NT2/D1 (cell line): ENCODE measurements at regions not wholly inside any gene's neighbourhood (a gene's known extent, or its start where the extent isn't known, plus 50 kb on each side); places are given as distances from the start of the nearest gene placed in this dataset.

Experiments used
- DNase-seq: peaks from one replicate; pipeline ENCODE4 v3.0.0-alpha.2; 2011; ENCODE audit warnings: low read depth, low spot score
- H3K27me3 ChIP-seq: 2 replicates; pipeline ENCODE4 v1.6.0; 2011; ENCODE audit warnings: mild to moderate bottlenecking; ENCODE audit not compliant: insufficient read length, insufficient read depth
- H3K36me3 ChIP-seq: 2 replicates; pipeline ENCODE4 v1.6.1; 2011; ENCODE audit warnings: mild to moderate bottlenecking, low read length, mixed read lengths; ENCODE audit not compliant: insufficient read depth, insufficient read length
- H3K4me1 ChIP-seq: 2 replicates; pipeline ENCODE4 v1.5.1; 2011; ENCODE audit not compliant: insufficient read depth, insufficient read length
- H3K4me3 ChIP-seq: 2 replicates; pipeline ENCODE4 v1.5.1; 2011; ENCODE audit warnings: low read depth; ENCODE audit not compliant: insufficient read length
- H3K9ac ChIP-seq: 2 replicates; pipeline ENCODE4 v1.6.0; 2011; ENCODE audit warnings: low read depth; ENCODE audit not compliant: insufficient read length
- H3K9me3 ChIP-seq: 2 replicates; pipeline ENCODE4 v1.5.1; 2011; ENCODE audit warnings: mild to moderate bottlenecking, low read length; ENCODE audit not compliant: insufficient read depth
- SUZ12 ChIP-seq: IDR thresholded peaks from 2 replicates; pipeline ENCODE4 v1.6.1; 2011; ENCODE audit not compliant: insufficient read length, insufficient read depth; ENCODE audit errors: extremely low read depth
- YY1 ChIP-seq: IDR thresholded peaks from 2 replicates; pipeline ENCODE4 v1.6.1; 2011; ENCODE audit not compliant: insufficient read length, insufficient read depth
- ZNF274 ChIP-seq: IDR thresholded peaks from 2 replicates; pipeline ENCODE4 v1.6.1; 2011; ENCODE audit warnings: mild to moderate bottlenecking, low read depth, low read length

GRCh38 chr4:24196785-24197184 lies 306.9 kb upstream of the PPARGC1A start:
- Histone ChIP-seq H3K9ac (no peak overlapping the region), H3K9me3 (no peaks in the 10 kb centered on the region), H3K4me3 (no peak overlapping the region), H3K4me1 (no peaks in the 10 kb centered on the region), H3K36me3 (no peaks in the 10 kb centered on the region), H3K27me3 (no peaks in the 10 kb centered on the region)
- no peak for DNase-seq
- no peak for TF ChIP-seq SUZ12
- no peak for TF ChIP-seq YY1

GRCh38 chr4:24195991-24196736 lies 306.3 kb upstream of the PPARGC1A start:
- DNase-seq, result no peak
- no peak for TF ChIP-seq SUZ12
- no peak for TF ChIP-seq ZNF274
- TF ChIP-seq YY1, result no peak
- H3K36me3 ChIP-seq, result no peaks in the 10 kb centered on the region

GRCh38 chr4:24192018-24192641 lies 302.3 kb upstream of the PPARGC1A start:
- Histone ChIP-seq H3K27me3 (no peaks in the 10 kb centered on the region), H3K4me1 (no peaks in the 10 kb centered on the region), H3K4me3 (no peak overlapping the region), H3K9me3 (no peaks in the 10 kb centered on the region), H3K36me3 (no peaks in the 10 kb centered on the region), H3K9ac (no peak overlapping the region)
- DNase-seq, result no peak
- TF ChIP-seq YY1 (no peak), SUZ12 (no peak), ZNF274 (no peak)

More at GRCh38 chr4:24195991-24196736, 306.3 kb upstream of the PPARGC1A start:
- Histone ChIP-seq H3K9me3 (no peaks in the 10 kb centered on the region), H3K9ac (no peak overlapping the region), H3K4me3 (no peak overlapping the region), H3K4me1 (no peaks in the 10 kb centered on the region), H3K27me3 (no peaks in the 10 kb centered on the region)

- Histone ChIP-seq H3K4me1 (no peaks in the 10 kb centered on the region), H3K36me3 (no peaks in the 10 kb centered on the region), H3K27me3 (no peaks in the 10 kb centered on the region), H3K4me3 (no peak overlapping the region), H3K9me3 (no peaks in the 10 kb centered on the region), H3K9ac (no peak overlapping the region)
- no peak for DNase-seq
- TF ChIP-seq ZNF274 (no peak), SUZ12 (no peak), YY1 (no peak)
Observed at GRCh38 chr4:24190761-24191695, 301.2 kb upstream of the PPARGC1A start.

GRCh38 chr4:24188459-24188858 lies 298.6 kb upstream of the PPARGC1A start:
- Histone ChIP-seq H3K9me3 (no peaks in the 10 kb centered on the region), H3K4me1 (no peaks in the 10 kb centered on the region), H3K4me3 (no peak overlapping the region), H3K36me3 (no peaks in the 10 kb centered on the region), H3K27me3 (peaks cover 2% of the 10 kb centered on the region), H3K9ac (no peak overlapping the region)
- no peak for TF ChIP-seq YY1
- no peak for TF ChIP-seq ZNF274
- TF ChIP-seq SUZ12, result no peak
- no peak for DNase-seq

GRCh38 chr4:24186466-24186865 lies 296.6 kb upstream of the PPARGC1A start:
- H3K4me3 ChIP-seq, result no peak overlapping the region
- H3K27me3 ChIP-seq, result peaks cover 2% of the 10 kb centered on the region
- no peaks in the 10 kb centered on the region for H3K4me1 ChIP-seq
- TF ChIP-seq SUZ12, result no peak
- no peak for TF ChIP-seq YY1
- TF ChIP-seq ZNF274, result no peak
- no peaks in the 10 kb centered on the region for H3K9me3 ChIP-seq
- H3K9ac ChIP-seq, result no peak overlapping the region
- H3K36me3 ChIP-seq, result no peaks in the 10 kb centered on the region
- no peak for DNase-seq

- peaks cover 2% of the 10 kb centered on the region for H3K27me3 ChIP-seq
- no peak for DNase-seq
- no peaks in the 10 kb centered on the region for H3K9me3 ChIP-seq
- TF ChIP-seq ZNF274 (no peak), YY1 (no peak), SUZ12 (no peak)
- H3K4me3 ChIP-seq, result no peak overlapping the region
- no peak overlapping the region for H3K9ac ChIP-seq
- H3K36me3 ChIP-seq, result no peaks in the 10 kb centered on the region
- no peaks in the 10 kb centered on the region for H3K4me1 ChIP-seq
Observed at GRCh38 chr4:24181005-24181404, 291.2 kb upstream of the PPARGC1A start.
